ENCODE measurements at regions not wholly inside any gene's neighbourhood (a gene's known extent, or its start where the extent isn't known, plus 50 kb on each side); places are given as distances from the start of the nearest gene placed in this dataset.
"Not testable (repeated sequence)": the region's sequence is repeated elsewhere in the genome, so short reads cannot be mapped to it uniquely, and the experiment has no call there.

- Mint-ChIP-seq H3K4me3 (no peak overlapping the region), H3K27me3 (ENCODE audit: low read depth) (no peaks in the 10 kb centered on the region), H3K9me3 (ENCODE audit: insufficient read depth) (peaks cover 6% of the 10 kb centered on the region), H3K27ac (no peak overlapping the region), H3K36me3 (ENCODE audit: low read depth) (no peaks in the 10 kb centered on the region), H3K4me1 (ENCODE audit: low read depth) (no peaks in the 10 kb centered on the region)
- DNase-seq (no peak), ATAC-seq (no peak)
- ChIA-PET CTCF (no interaction called here), POLR2A (no interaction called here)
Observed at GRCh38 chr3:74866357-74867030, 252.0 kb upstream of the CNTN3 start.

GRCh38 chr3:74862476-74862875, 248.0 kb upstream of the CNTN3 start:
- no peak for ATAC-seq
- no peak for DNase-seq
- Mint-ChIP-seq H3K36me3 (ENCODE audit: low read depth) (no peaks in the 10 kb centered on the region), H3K4me1 (ENCODE audit: low read depth) (no peaks in the 10 kb centered on the region), H3K9me3 (ENCODE audit: insufficient read depth) (no peaks in the 10 kb centered on the region), H3K27ac (no peak overlapping the region), H3K27me3 (ENCODE audit: low read depth) (no peaks in the 10 kb centered on the region), H3K4me3 (no peak overlapping the region)
- ChIA-PET CTCF (no interaction called here), POLR2A (no interaction called here)

DNA sequence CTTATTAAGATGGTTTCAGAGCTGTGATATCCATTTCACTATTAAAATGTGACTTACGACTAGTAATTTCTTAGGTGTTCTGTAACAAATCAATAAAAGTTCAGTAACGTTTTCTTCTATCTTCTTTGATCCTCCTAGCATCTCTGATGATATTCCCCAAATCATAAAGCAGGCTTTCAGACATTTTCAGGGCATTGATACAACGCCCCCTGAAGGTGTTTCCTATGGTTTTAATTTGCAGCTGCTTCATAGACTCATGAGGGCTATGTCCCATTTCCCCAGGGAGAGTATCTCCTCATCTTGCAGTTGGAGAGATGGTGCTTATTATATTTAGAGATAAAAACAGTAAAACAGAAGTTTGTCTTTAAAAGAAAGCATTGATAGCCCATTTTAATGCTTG, 246.8 kb upstream of the CNTN3 start:
- Mint-ChIP-seq H3K4me1 (ENCODE audit: low read depth) (no peaks in the 10 kb centered on the region), H3K4me3 (no peak overlapping the region), H3K27me3 (ENCODE audit: low read depth) (no peaks in the 10 kb centered on the region), H3K9me3 (ENCODE audit: insufficient read depth) (peaks cover 5% of the 10 kb centered on the region), H3K36me3 (ENCODE audit: low read depth) (no peaks in the 10 kb centered on the region), H3K27ac (no peak overlapping the region)
- DNase-seq (no peak), ATAC-seq (no peak)
- ChIA-PET POLR2A (no interaction called here), CTCF (no interaction called here)

DNA sequence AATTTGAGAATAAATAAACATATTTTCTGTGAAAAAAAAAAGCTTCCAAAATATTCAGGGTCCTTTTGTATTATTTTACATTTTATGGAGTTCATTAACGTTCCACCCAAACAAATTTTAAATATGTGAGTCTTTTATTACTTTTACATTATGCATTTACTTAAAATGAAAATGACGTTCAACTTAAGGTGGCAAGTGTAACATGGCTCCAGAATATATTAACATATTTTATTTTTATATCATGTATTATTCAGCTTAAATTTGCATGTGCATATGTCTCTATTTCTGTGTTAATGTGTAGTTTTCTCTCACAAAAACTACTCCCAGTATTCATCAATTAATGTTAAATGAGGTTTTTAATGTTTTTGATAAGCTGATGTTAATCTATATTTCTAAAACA, 243.6 kb upstream of the CNTN3 start:
- Mint-ChIP-seq H3K36me3 (ENCODE audit: low read depth) (no peaks in the 10 kb centered on the region), H3K27me3 (ENCODE audit: low read depth) (no peaks in the 10 kb centered on the region), H3K27ac (no peak overlapping the region), H3K4me1 (ENCODE audit: low read depth) (no peaks in the 10 kb centered on the region), H3K4me3 (no peak overlapping the region), H3K9me3 (ENCODE audit: insufficient read depth) (peaks cover 5% of the 10 kb centered on the region)
- no peak for DNase-seq
- no peak for ATAC-seq
- CTCF ChIA-PET, result no interaction called here
- POLR2A ChIA-PET, result no interaction called here

GRCh38 chr3:74850381-74850780, 235.9 kb upstream of the CNTN3 start:
- Mint-ChIP-seq H3K27me3 (ENCODE audit: low read depth) (no peaks in the 10 kb centered on the region), H3K36me3 (ENCODE audit: low read depth) (no peaks in the 10 kb centered on the region), H3K4me1 (ENCODE audit: low read depth) (no peaks in the 10 kb centered on the region), H3K27ac (no peak overlapping the region), H3K9me3 (ENCODE audit: insufficient read depth) (no peaks in the 10 kb centered on the region), H3K4me3 (no peak overlapping the region)
- DNase-seq (no peak), ATAC-seq (no peak)
- ChIA-PET CTCF (no interaction called here), POLR2A (no interaction called here)

GRCh38 chr3:74847093-74847492, 232.6 kb upstream of the CNTN3 start:
- no peak for ATAC-seq
- no peaks in the 10 kb centered on the region for H3K27me3 Mint-ChIP-seq (ENCODE audit: low read depth)
- H3K4me3 Mint-ChIP-seq, result no peak overlapping the region
- no peaks in the 10 kb centered on the region for H3K9me3 Mint-ChIP-seq (ENCODE audit: insufficient read depth)
- DNase-seq, result no peak
- ChIA-PET POLR2A (no interaction called here), CTCF (no interaction called here)
- H3K27ac Mint-ChIP-seq, result no peak overlapping the region
- no peaks in the 10 kb centered on the region for H3K36me3 Mint-ChIP-seq (ENCODE audit: low read depth)
- H3K4me1 Mint-ChIP-seq (ENCODE audit: low read depth), result no peaks in the 10 kb centered on the region

- H3K27ac Mint-ChIP-seq, result no peak overlapping the region
- CTCF ChIA-PET, result no interaction called here
- ATAC-seq (no peak), DNase-seq (no peak)
- POLR2A ChIA-PET, result no interaction called here
- H3K4me1 Mint-ChIP-seq (ENCODE audit: low read depth), result no peaks in the 10 kb centered on the region
- no peaks in the 10 kb centered on the region for H3K36me3 Mint-ChIP-seq (ENCODE audit: low read depth)
- no peak overlapping the region for H3K4me3 Mint-ChIP-seq
- no peaks in the 10 kb centered on the region for H3K9me3 Mint-ChIP-seq (ENCODE audit: insufficient read depth)
- no peaks in the 10 kb centered on the region for H3K27me3 Mint-ChIP-seq (ENCODE audit: low read depth)
Observed at GRCh38 chr3:74845081-74845480, 230.6 kb upstream of the CNTN3 start.

DNA sequence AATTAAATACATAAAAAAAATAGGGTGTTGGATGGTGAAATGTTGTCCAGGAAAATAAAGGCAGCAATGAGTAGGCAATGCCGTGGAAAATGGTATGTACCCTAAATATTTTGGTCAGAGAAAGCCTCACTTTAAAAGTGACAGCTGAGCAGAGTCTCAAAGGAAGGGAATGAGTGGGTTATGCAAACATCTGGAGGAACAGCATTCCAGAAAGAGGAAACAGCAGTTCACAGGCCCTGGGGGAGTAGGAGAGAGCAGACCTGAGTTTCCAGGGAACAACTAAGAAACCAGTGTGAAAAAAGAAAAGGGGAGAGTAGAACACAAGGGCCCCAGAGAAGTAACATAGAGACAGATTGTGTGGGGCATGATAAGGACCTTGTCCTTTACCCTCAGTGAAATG, 230.0 kb upstream of the CNTN3 start:
- Mint-ChIP-seq H3K4me3 (no peak overlapping the region), H3K27ac (no peak overlapping the region), H3K9me3 (ENCODE audit: insufficient read depth) (no peaks in the 10 kb centered on the region), H3K27me3 (ENCODE audit: low read depth) (no peaks in the 10 kb centered on the region), H3K4me1 (ENCODE audit: low read depth) (no peaks in the 10 kb centered on the region), H3K36me3 (ENCODE audit: low read depth) (no peaks in the 10 kb centered on the region)
- no peak for ATAC-seq
- POLR2A ChIA-PET, result no interaction called here
- no peak for DNase-seq
- CTCF ChIA-PET, result no interaction called here

DNA sequence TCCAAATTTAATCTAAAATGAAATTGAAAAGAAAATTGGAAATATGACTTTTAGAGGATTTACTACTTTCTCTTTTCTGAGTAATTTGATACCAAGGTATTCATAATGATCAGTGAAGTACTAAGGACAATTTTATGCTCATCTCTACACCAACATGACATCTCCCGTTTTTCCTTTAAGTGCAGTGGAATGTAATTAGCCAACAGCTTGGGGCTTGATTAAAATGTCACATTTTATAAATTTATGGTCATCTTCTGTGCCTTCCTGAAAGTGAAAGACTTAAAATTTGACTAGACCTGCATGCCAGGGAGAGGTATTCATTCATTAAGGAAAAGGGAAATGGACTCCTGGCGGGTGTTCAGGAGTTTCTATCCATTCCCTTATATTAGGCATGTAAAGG, 228.2 kb upstream of the CNTN3 start:
- Mint-ChIP-seq H3K36me3 (ENCODE audit: low read depth) (no peaks in the 10 kb centered on the region), H3K4me1 (ENCODE audit: low read depth) (no peaks in the 10 kb centered on the region), H3K4me3 (no peak overlapping the region), H3K9me3 (ENCODE audit: insufficient read depth) (no peaks in the 10 kb centered on the region), H3K27ac (no peak overlapping the region), H3K27me3 (ENCODE audit: low read depth) (no peaks in the 10 kb centered on the region)
- ATAC-seq (no peak), DNase-seq (no peak)
- ChIA-PET CTCF (no interaction called here), POLR2A (no interaction called here)

DNA sequence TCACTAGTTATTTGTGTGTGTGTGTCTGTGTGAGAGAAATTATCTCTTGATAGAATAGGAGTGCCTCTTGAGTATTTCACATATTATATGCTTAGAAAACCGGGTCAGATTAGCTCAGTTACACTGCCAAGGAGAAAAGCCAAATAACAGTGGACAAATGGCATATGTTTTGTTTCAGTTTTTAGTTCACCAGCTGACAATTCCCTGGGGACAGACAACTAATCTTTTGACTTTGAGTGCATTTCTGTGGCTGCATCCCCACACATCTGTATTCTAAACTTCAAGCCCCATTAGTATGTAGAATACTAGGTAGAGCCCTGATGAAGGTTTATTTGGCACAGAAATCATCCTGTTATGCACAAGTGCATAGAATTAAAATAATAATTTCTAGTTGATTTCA, 227.7 kb upstream of the CNTN3 start:
- no peaks in the 10 kb centered on the region for H3K36me3 Mint-ChIP-seq (ENCODE audit: low read depth)
- no peaks in the 10 kb centered on the region for H3K9me3 Mint-ChIP-seq (ENCODE audit: insufficient read depth)
- no peak overlapping the region for H3K4me3 Mint-ChIP-seq
- DNase-seq (no peak), ATAC-seq (no peak)
- ChIA-PET CTCF (no interaction called here), POLR2A (no interaction called here)
- H3K27ac Mint-ChIP-seq, result no peak overlapping the region
- no peaks in the 10 kb centered on the region for H3K4me1 Mint-ChIP-seq (ENCODE audit: low read depth)
- H3K27me3 Mint-ChIP-seq (ENCODE audit: low read depth), result no peaks in the 10 kb centered on the region

GRCh38 chr3:74839566-74839965, 225.1 kb upstream of the CNTN3 start:
- no peak for ATAC-seq
- ChIA-PET POLR2A (no interaction called here), CTCF (no interaction called here)
- H3K4me1 Mint-ChIP-seq (ENCODE audit: low read depth), result no peaks in the 10 kb centered on the region
- H3K4me3 Mint-ChIP-seq, result no peak overlapping the region
- no peaks in the 10 kb centered on the region for H3K27me3 Mint-ChIP-seq (ENCODE audit: low read depth)
- no peaks in the 10 kb centered on the region for H3K9me3 Mint-ChIP-seq (ENCODE audit: insufficient read depth)
- H3K36me3 Mint-ChIP-seq (ENCODE audit: low read depth), result no peaks in the 10 kb centered on the region
- no peak overlapping the region for H3K27ac Mint-ChIP-seq
- DNase-seq, result no peak

DNA sequence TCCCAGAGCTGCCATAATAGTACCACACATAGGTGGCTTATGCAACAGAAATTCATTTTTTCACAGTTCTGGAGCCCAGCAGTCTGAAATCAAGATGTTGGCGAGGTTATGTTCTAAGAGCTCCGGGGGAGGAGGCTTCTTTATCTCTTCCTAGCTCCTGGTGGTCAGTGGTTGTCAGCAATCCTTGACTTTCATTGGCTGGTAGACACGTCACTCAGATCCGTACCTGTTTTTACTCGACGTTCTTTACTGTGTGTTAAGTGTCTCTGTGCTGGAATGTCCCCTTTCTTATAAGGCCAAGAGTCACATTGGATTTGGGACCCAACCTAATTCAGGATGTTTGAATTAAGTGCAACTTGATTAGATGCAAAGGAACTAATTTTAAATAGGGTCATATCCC, 218.5 kb upstream of the CNTN3 start:
- no peaks in the 10 kb centered on the region for H3K36me3 Mint-ChIP-seq (ENCODE audit: low read depth)
- ATAC-seq (no peak), DNase-seq (no peak)
- H3K9me3 Mint-ChIP-seq (ENCODE audit: insufficient read depth), result no peaks in the 10 kb centered on the region
- no peak overlapping the region for H3K4me3 Mint-ChIP-seq
- ChIA-PET CTCF (no interaction called here), POLR2A (no interaction called here)
- no peaks in the 10 kb centered on the region for H3K27me3 Mint-ChIP-seq (ENCODE audit: low read depth)
- no peak overlapping the region for H3K27ac Mint-ChIP-seq
- H3K4me1 Mint-ChIP-seq (ENCODE audit: low read depth), result no peaks in the 10 kb centered on the region

- ATAC-seq; H3K4me1 Mint-ChIP-seq (ENCODE audit: low read depth); H3K4me3 Mint-ChIP-seq; DNase-seq; CTCF ChIA-PET; H3K27me3 Mint-ChIP-seq (ENCODE audit: low read depth); H3K27ac Mint-ChIP-seq; H3K9me3 Mint-ChIP-seq (ENCODE audit: insufficient read depth); POLR2A ChIA-PET; H3K36me3 Mint-ChIP-seq (ENCODE audit: low read depth): not testable (repeated sequence)
Observed at GRCh38 chr3:74830845-74831244, 216.4 kb upstream of the CNTN3 start.

Data from activated CD8-positive, alpha-beta T cell treated with anti-CD3 and anti-CD28 coated beads, Interleukin-2, amount 10 ng/mL, durations not matched to agents 7 days and 5 days (primary cell).